ENCODE measurements at regions not wholly inside any gene's neighbourhood (a gene's known extent, or its start where the extent isn't known, plus 50 kb on each side); places are given as distances from the start of the nearest gene placed in this dataset.
A peak's percentile ranks its signal among the peaks of the same experiment; 100 is the strongest.

DNA sequence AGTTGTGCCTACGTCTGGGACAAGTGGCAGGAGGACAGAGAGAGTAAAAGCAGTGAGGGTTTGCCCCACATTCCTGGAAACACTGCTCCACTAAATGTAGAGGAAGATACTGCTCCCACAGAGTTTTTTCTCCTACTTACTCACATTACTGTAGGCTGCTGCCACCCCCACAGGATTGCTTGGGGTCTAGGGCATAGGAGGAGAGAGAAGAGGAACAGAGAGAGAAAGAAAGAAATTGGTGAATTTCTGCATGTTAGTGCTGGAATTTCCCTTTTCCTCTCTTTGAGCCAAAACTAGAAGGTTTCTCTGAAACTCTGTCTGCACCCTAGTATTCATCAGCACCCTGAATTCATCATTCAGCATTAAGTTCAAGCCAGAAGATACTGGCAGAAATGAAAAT lies 397.9 kb downstream of the INHBA start:
- no peak for TF ChIP-seq CTCF (IDR thresholded peaks at IDR 0.05; ENCODE audit: insufficient read depth, low read depth, low read length, missing control alignments)
- DNase-seq (ENCODE audit: low read depth) = no peak
- H3K4me3 ChIP-seq (ENCODE audit: low read length) = no peak overlapping the region

GRCh38 chr7:41303709-41304108 lies 399.2 kb downstream of the INHBA start:
- DNase-seq (ENCODE audit: low read depth) = no peak
- no peak for TF ChIP-seq CTCF (IDR thresholded peaks at IDR 0.05; ENCODE audit: insufficient read depth, low read depth, low read length, missing control alignments)
- no peak overlapping the region for H3K4me3 ChIP-seq (ENCODE audit: low read length)

DNA sequence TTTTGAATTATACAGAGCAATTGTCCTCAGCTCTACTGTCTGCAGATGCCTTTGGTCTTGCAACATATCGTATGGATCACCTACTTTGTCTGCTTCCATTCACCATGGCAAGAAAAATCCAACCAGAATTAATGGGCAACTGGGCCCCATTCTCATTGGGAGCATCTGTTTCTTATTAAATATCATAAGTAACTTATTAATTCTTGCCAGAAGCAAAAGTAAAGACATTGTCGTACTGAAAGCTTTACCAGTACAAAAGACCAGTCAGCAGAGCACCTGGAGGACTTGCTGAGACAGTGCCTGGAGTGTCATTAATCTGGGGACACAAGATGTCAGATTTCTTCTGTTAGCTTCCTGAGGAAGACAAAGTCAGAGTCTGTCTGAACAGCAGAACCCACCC lies 404.5 kb downstream of the INHBA start:
- no peak overlapping the region for H3K4me3 ChIP-seq (ENCODE audit: low read length)
- DNase-seq (ENCODE audit: low read depth) = no peak
- no peak for TF ChIP-seq CTCF (IDR thresholded peaks at IDR 0.05; ENCODE audit: insufficient read depth, low read depth, low read length, missing control alignments)

- no peak for TF ChIP-seq CTCF (IDR thresholded peaks at IDR 0.05; ENCODE audit: insufficient read depth, low read depth, low read length, missing control alignments)
These were observed 405.7 kb downstream of the INHBA start for GRCh38 chr7:41297166-41297565.

DNA sequence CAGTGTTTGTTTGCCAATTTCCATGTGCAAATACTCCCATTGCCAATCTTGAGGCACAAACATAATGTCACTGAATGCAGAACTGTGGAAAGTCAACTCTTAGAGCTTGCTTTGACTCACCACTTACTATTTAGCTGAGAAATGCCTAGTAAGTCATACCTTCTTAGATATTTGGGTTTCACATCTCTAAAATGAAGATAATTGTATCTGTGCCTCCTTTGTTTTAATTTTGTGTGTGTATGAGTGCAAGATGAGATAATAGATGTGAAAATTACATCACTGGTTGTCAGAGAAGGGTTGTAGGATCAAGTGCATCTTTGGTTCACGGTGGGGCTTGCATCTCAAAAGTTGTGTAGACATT lies 407.5 kb downstream of the INHBA start:
- no peak for TF ChIP-seq CTCF (IDR thresholded peaks at IDR 0.05; ENCODE audit: insufficient read depth, low read depth, low read length, missing control alignments)

More at GRCh38 chr7:41297166-41297565, 405.7 kb downstream of the INHBA start:
- DNase-seq (ENCODE audit: low read depth) = no peak
- no peak overlapping the region for H3K4me3 ChIP-seq (ENCODE audit: low read length)

DNA sequence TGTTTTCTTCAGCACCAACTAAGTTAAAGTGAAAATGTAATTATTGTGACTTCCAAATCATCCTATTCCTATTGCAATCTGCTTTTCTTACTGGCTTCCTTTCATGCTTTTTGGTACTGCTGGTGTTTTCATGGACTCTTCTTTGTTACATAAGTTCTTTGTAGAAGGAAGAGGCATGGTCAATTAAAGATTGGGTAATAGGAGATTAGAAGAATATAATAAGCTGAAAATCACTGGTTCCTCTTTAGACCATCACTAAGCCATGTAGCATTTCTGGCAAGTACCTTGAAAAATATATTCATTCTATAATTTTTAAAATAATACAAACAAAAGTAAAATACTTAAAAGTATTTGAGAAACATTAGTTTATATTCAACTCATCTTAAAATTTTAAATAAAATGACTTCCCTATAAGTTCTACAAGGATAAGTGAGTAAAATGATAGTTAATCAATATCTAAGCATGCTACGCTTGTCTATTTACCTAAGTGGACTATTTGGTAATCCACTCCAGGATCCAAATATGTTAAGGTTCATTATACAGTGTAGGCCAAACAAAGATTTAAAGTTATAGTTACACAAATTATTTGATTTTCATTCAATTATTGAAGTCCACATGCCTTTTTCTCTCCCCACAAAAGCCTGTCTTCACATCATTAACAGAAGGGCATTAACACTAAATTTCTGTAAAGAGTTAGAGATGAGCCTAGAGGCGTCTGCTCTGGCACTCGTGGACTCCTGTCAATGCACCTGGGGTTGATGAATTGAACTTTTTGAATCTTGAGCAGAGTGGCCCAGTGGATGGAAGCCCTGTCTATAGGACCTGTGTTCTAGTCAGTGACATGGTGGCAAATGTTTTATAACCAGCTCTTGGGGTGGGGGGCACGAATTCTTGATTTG lies 408.1 kb downstream of the INHBA start:
- no peak for DNase-seq (ENCODE audit: low read depth)
- TF ChIP-seq CTCF (IDR thresholded peaks at IDR 0.05; ENCODE audit: insufficient read depth, low read depth, low read length, missing control alignments) = no peak
- H3K4me3 ChIP-seq (ENCODE audit: low read length) = no peak overlapping the region

More for the DNA sequence above, 407.5 kb downstream of the INHBA start:
- no peak overlapping the region for H3K4me3 ChIP-seq (ENCODE audit: low read length)
- no peak for DNase-seq (ENCODE audit: low read depth)

DNA sequence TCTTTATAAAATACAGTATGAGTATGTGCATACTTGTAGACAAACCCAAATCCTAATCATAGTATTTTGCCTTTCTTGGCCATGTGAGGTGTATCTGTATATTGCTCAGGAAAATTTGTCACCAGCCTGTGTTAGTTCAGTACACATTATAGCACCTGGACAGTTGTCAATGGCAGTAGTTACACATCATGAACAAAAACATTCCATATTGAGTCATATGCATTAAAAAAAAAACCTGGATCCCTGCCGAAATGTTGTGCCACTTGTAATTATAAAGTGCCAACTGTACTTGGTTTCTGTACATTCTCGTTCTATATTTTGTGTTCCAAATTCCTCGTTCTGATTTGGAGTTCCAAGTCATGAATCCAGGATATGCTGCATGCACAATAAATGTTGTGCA lies 410.4 kb downstream of the INHBA start:
- H3K4me3 ChIP-seq (ENCODE audit: low read length) = no peak overlapping the region
- no peak for TF ChIP-seq CTCF (IDR thresholded peaks at IDR 0.05; ENCODE audit: insufficient read depth, low read depth, low read length, missing control alignments)
- DNase-seq (ENCODE audit: low read depth) = peak; percentile 87
